Activated CD4-positive, CD25-positive, alpha-beta regulatory T cell treated with anti-CD3 and anti-CD28 coated beads, Interleukin-2, amount 50 U/mL, for 24 hours (primary cell): ENCODE measurements at regions not wholly inside any gene's neighbourhood (a gene's known extent, or its start where the extent isn't known, plus 50 kb on each side); places are given as distances from the start of the nearest gene placed in this dataset.
"Not testable (repeated sequence)": the region's sequence is repeated elsewhere in the genome, so short reads cannot be mapped to it uniquely, and the experiment has no call there.

Experiments used
- ATAC-seq, 2 donors: fragments of 150-1000 bp; cut with Tn5 transposase; one replicate each; pipeline ENCODE4 v1.10.0; 2021; ENCODE audit warnings: mild to moderate bottlenecking in 1 of 2, moderate library complexity in 1 of 2

DNA sequence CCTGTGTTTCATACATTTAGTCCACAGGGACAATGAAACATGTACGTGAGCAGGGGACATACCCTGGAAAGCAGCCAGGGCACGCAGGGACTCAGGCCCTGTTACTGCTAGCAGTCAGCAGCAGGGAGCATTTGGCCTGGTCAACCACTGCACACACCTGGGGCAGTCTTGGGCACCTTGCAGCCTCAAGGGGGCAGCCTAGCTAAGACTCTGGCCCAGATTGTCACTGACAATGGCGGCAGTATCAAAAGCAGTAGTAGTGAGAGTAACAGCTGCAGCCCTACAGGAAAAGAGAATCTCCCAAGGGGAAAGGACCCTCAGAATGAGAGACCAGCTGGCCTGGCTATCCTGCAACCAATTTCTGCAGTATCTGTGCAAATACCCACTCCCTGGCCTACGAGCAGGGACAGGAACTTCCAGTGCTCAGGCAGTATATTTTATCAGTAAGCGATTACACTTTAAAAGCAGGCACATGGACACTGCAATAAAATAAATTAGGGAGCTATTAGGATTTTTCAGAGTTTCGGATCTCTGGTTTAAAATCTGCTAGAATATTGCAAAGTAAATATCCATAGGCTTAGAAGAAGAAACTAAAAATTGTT lies 475.6 kb downstream of the LTN1 start:
- peak; percentile 82 to 89 for ATAC-seq

DNA sequence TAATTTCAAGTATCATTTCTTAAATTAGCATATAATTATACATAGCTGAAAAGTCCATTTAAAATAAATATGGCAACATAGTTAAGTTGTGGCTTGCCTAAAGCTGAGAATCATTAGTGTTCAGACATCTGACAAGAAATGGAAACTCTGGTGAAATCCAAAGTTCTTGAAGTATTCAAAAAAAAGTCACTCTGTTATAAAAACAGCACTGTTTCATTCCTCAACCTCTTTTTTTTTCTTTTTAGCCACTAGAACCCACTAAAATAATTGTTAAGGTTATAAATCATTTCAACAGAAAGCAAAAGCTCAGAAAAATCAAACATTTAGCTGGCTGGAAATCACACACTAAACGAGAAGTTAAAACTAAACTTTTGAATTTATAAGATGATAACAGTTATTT lies 476.7 kb downstream of the LTN1 start:
- no peak for ATAC-seq

DNA sequence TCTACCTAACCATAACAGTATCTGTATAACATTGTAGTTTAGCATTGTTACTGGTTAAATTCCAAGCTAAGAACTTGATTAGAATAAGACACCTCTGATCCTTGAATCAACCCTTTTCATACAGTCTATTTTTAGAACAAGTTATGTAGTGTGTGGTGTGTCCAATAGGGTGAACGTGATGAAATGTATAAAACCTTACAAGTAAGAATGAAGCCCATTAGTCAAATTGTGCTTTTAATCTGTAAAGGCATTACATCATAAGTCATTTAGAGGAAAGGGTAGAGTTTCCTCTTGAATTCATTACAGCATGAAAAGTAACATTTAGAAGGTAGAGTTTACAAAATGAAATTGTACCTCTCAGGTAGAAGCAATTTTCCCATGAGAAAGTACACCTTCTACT lies 479.2 kb downstream of the LTN1 start:
- no peak for ATAC-seq

DNA sequence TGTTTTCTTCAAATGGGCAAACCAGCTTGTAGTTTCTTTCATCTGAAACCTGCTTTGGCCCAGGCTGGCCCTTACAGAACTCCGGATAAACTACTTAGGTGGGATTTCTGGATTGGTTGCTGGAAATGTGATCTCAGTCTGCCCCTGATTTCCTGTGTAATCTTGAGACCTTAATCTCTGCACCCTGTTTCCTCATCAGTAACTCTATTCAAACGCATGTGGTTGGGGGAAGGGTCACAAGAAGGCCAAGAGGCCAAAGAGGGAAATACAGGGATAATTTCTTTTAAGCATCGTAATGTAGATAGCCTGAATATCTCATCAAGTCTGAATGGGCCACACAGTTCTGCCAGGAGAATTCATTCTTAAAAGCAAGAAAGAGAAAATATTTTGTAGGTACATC lies 483.6 kb downstream of the LTN1 start:
- ATAC-seq, result no peak

DNA sequence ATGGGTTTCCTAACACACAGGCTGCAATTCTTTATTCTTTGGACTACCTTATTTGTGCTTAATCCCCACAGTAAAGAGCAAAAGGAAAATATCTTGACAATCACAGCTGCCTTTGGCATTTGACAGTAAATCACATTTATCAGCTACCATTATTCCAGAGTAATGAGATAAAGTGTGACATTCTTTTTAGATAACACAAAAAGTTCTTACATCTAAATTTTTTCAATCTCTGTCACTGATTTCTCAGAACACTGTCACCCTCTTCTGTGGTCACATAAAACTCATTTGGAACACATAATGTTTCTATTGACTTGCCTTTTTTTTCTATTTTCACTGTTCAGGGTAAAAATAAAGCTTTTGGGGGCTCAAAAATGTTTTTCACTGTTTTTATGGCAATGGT lies 484.6 kb downstream of the LTN1 start:
- ATAC-seq, result no peak

DNA sequence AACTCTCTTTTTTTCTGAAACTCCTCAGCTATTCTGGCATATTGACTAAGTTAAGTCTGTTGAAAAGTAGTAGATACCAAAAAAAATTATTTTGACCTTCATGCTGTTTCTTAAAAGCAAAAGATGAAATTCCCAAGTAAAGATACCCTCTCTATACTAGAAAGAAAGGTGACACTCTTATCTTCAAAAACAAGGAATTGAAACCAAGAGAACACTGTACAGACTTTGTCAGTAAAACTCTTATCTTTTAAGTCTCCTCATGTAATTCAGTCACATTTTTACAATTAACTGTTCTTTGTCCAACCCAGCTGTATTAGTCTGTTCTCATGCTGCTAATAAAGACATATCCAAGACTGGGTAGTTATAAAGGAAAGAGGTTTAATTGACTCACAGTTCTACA lies 496.2 kb downstream of the LTN1 start:
- no peak for ATAC-seq

DNA sequence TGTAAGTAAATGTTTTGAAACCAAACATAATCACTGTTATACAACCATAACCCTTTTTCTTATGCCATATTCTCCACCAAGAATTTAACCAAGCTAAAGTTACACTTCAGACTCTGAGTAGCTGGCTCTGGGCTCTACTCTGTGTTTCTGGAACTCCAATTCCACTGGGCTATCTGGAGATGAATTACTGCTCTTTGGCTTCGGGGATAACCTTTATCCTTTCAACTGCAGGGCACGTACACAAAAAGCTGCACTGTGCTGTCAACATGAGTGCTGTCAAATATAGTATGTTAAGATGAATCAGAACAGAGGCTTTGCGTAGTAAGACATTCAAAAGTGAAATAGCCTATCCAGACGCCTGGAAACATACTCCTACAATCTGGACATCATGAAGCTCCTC lies 500.6 kb downstream of the LTN1 start:
- no peak for ATAC-seq

DNA sequence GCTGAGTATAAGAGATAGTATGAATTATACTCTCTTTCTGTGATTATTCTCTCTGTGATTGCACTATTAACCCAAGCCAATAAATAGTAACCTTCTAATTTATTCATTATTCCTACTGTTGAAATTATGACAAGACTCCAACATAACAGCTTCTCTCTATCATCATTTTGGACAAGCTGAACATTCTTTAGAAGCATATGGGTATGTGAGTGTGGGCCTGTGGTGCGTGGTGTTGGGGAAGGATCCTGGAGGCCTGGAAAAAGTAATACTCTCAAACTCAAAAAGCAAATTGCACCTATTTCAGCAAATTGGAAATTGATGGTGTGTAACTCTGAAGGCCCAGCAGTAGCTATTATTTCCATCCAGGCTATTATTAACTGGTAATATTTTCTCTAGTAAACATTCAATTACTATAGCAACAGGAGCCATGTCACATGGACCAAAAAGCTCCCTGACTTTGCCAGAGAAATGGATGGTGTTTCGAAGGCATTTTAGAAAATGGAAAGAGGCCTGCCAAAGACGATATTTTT lies 502.8 kb downstream of the LTN1 start:
- ATAC-seq, result no peak

DNA sequence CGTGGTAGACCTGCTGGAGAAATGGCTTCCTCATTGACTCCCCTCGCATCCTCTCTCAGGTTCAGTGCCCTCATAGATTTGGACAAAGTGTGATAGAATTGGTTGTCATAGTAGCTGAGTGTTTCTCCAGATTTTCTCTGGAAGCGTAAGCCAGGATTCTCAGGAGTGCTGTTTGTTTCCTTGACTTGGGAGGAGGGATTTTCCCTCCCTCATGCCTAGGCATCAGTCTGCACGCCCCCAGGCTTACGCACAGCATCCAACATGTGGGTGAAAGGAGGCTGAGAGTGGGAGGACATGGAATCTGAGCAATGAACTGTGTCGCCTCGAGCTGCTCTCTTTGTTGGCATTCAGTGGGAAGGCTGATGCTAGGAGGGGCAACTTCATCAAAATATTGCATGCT lies 503.5 kb downstream of the LTN1 start:
- no peak for ATAC-seq

DNA sequence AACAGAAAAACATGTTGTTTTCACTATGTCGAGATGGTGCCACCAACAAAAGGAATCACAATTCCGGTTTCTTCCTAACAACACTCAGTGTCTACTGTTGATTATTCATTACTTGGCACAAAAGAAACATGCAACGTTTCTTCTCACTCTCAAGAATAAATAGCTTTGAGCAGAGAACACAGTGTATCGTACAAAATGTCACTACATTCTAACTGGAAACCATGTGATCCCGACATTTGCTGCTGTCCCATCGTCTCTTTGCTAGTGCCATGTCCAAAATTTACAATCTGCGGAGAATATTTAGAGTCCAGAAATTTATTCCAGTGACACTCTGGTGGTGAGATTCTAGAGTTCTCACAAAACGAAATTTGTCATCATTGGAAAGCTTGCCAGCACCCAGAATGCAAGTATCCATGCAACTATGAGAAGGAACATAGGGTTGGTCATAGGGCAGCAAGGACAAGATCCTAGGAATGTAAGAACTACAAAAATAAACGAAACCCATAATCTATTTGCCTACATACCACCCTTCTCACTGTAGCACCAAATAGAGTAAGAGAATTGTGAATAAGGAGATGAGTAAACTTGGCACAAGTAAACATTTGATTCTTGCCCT lies 505.1 kb downstream of the LTN1 start:
- no peak for ATAC-seq

DNA sequence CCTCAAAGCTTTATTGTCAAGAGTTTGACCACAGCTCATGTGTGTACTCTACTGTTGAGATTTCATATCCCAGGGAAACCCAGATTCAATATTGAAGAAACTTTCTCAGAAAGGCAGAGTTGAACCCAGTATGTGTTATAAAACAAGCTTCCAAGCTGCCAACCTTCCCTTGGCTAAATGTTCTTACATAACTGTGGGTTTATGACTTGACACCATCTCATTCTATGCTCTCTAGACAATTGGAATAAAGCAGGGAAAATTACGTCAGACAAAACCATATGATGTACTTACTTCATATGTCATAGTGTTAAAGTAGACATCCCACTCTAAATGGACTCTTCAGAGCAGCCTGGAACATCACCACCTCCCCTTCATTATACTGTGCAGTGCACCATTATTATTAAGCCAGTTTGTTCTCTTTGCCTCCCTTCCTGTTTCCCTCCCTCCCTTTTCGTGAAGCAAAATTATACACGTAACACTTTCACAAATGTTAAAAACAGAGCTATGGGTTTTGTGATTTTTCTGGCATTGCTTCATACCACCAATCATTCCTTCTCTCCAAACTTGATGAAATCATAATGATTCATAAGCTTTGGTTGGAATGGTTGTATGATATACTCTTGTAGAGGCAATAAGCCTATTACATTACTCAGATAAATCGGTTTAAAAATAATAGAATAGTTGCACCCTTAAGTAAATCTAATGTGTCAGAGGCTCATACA lies 507.2 kb downstream of the LTN1 start:
- no peak for ATAC-seq

DNA sequence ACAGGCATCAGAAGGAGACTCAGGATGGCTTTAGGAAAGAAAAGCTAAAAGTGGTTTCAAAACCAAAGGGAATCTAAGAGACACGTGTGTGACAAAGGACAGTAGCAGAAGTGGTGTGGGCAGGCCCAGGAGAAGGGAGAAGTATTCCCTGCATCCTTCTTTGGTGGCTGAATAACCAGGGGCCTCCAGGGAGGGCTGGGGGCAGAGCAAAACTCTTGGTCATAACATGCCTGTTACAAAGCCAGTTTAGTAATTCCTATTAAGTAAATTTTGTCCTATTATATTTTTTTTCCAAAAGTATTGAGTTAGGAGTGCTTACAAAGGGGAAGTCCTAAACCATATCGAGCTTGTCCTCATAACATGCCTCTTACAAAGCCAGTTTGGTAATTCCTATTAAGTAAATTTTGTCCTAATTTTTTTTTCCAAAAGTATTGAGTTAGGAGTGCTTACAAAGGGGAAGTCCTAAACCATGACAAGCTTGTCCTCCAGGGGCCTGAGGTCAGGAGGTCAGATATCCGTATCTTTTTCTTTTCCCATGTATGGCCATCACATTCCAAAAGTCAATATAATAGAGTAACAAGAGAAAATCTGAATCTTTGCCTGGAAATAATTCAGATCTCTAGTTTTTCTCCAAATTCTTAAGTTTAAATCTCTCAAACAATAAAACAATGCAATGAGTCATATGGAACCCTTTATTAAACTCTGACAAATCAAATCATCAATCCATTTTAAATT lies 509.2 kb downstream of the LTN1 start:
- no peak for ATAC-seq

DNA sequence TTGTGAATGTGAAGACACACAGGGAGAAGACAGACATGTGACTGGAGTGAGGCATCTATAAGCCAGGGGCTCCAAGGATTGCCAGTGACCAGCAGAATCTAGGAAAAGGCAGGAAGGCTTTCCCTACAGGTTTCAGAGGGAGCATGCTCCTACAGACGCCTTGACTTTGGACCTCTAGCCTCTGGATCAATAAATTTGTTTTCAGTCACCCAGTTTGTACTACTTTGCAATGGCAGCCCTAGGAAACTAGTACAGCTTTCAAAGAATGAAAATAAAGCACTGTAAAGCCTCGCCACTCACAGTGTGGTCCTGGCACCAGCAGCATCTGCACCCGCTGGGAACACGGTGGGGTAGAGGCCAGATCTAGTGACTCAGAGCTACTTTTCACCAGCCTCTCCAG lies 510.0 kb downstream of the LTN1 start:
- no peak for ATAC-seq

DNA sequence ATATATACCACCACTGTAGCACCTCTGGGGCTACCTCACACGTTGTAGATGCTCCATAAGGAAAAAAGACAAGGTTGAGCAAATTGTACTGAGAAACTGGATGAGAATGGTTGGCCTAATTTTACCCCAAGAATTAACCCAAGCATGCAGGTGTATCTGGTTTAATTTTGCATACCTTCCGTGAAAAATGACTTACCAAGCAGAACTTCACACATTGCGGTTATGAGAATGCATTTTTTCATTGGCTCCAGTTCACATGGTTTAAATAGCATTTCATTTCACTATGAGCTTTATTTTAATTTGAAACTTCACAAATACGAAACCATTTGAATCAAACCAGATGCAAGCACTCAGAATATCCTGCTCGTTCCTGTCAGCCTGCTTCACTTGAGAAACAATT lies 512.2 kb downstream of the LTN1 start:
- no peak for ATAC-seq

DNA sequence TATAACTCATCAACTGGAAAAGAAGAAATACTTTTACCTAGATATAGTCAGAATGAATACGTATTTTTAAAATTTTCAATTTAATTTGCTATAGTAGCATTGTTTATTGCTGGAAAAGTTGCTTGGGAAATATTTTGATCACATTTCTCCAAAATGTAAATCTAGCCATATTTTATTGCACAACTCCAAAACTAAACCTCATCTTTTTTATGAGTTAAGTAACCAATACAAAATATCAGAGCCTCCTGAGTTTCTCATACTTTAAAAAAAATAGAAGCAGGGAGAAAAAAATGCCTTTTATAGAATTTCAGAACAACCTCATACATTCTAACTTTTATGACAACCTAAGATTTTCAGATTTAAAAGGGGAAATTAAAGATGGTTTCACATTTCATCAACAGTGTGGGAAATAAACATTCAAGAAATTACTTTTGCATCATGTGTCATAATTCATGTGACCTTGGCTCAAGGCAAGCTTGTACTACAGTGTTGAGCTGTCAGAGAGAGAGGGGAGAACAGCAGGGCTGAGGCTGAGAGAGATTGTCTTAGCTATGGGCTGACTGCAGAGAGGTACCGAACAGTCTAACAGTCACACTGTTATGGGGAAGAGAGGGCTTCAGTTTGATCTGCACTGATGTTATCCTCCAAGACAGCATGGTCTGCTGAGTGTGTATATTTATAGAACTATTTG lies 519.0 kb downstream of the LTN1 start:
- ATAC-seq, result peak in 1 of 2 donors; percentile 36

DNA sequence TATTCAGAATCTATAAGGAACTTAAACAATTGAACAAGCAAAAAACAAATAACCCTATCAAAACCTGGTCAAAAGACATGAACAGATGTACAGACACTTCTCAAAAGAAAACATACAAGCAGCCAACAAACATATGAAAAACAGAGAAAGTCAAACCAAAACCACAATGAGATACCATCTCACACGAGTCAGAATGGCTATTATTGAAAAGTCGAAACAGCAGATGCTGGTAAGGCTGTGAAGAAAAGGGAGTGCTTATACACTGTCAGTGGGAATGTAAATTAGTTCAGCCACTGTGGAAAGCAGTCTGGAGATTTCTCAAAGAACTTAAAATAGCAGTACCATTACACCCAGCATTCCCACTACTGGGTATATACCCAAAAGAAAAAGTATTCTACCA lies 520.1 kb downstream of the LTN1 start:
- not testable (repeated sequence) for ATAC-seq

DNA sequence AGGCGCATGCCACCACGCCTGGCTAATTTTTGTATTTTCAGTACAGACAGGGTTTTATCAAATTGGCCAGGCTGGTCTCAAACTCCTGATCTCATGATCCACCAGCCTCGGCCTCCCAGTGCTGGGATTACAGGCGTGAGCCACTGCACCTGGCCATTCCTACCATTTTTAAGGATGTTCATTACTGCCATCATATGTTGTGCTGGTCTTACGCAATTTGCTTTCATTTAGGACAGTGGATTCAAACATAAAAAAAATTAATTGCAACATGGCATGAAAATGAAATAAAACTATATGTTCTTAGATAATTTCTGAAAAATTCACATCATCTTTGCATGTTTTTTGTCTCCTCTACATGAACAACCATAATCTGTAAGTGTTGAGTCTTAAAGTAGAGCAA lies 527.7 kb downstream of the LTN1 start:
- no peak for ATAC-seq

DNA sequence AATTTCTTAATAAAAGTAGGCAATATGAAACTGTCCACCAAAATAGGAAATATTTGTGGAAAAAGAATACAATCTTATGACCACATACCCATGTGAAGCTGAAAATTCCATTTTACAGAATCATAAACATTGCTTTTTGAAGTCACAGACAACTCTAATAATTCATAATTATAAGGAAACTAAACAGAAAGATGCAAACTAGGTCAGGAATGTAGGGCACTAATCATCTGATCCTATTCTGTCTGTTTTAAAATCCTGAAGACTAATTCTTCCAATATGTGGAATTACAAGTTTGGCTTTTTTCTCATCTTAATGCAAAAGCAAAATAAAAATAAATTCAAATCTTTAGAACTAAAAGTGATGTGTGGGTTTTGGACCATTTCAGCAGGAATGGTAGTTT lies 528.6 kb downstream of the LTN1 start:
- ATAC-seq, result no peak

DNA sequence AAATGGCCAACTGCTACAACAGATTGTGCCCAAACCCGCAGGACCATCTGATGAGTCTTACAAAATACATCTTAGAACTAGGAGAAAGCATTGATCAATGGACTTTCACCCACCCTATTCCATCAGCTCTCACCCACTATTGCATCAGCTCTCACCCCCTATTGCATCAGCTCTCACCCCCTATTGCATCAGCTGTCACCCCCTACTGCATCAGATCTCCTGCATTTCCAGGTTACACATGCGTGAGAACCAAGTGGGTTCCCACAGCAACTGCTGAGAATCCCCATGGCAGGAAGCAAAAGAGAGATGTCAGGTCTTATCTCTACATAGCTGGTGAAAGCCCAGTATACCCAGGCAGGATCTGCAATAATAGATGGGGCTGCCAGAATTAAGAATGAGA lies 533.5 kb downstream of the LTN1 start:
- ATAC-seq, result no peak

DNA sequence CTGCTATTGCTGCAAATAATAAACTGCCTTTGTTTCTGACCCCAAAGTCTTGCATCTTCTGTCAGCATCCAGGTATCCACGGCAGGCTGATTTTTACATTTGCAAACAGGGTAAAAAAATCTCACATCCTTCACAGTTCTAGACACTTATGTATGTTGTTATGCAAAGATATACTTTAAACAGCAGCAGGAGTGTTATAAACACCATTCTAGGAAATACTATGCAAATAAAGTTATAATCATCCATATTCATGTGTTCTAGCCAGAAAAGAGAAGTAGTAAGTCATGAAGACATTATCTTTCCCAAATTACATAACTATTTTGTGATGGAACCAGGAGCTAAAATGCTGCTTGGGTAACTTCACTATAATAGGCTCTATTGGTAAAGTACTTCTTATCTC lies 534.2 kb downstream of the LTN1 start:
- ATAC-seq, result no peak

DNA sequence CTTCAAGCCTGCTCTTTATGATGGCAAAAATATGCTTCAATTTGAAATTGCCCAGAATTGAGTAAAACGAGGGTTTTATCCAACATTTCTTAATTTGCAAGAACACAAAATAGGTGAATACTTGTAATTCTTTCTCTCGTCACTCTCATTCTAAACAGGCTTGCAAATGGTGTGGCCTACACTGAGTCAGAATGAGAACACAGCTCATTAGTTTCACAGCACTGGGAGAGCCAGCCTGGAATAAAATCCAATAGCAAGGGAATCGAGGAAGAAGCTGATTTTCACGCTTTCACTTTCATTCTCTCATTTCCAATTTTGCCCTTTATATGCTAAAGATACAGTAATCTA lies 537.5 kb downstream of the LTN1 start:
- no peak for ATAC-seq

DNA sequence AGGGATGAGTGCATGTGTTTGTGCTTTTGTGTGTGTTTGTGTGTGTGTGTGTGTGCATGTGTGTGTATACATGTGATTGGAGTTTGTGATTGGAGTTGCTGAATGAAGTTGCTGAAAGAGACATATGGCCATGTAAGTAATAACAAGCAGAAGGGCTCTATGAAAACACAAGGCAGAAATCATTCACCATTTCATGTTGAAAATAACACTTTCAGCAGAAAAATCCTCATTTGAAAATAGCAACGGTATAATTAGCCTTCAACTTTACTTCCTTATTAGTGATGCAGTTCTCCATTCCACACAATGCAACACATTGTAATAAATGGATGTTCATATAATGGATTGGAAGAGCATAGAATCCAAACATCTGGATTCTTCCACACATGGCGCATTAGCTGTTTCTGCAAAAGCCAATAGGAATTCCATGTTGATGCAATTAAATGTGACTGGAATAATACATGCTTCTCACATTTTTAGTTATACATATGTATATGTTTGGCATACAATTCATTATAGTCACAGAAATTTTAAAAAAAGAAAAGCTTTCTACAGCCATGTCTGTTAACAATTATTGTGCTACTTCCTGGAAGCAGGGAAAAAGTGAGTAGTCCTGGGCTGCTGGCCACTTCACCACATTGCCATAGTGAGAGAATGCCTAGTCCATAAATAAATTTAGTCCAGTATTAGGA lies 538.0 kb downstream of the LTN1 start:
- ATAC-seq, result no peak
